HG02852 (cell line): ENCODE measurements at regions not wholly inside any gene's neighbourhood (a gene's known extent, or its start where the extent isn't known, plus 50 kb on each side); places are given as distances from the start of the nearest gene placed in this dataset.

Experiments used
- ATAC-seq: cut with Tn5 transposase; IDR thresholded peaks from one replicate; pipeline ENCODE4 v1.9.1; 2021; ENCODE audit warnings: mild to moderate bottlenecking, moderate library complexity; ENCODE audit not compliant: unreplicated experiment

- ATAC-seq = no peak
Measured at GRCh38 chr21:28828021-28828420, 164.7 kb downstream of the LTN1 start.

DNA sequence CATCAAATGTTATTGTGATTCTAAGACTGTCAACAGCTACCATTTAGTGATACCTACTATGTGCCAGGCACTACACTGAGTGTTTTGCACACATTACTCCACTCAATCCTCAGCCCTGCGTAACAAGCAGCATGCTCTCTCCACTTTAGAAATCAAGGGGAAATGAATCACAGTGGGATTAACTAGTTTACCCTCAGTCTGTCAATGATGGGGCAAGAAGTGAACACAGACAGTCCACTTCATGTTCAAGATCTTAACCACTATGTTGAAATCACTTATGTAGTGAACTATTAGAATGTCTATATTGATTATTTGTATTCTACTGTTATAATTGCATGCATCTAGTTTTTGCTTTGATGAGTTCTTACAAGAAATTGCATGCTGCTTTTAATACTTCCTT lies 165.3 kb downstream of the LTN1 start:
- ATAC-seq = no peak

DNA sequence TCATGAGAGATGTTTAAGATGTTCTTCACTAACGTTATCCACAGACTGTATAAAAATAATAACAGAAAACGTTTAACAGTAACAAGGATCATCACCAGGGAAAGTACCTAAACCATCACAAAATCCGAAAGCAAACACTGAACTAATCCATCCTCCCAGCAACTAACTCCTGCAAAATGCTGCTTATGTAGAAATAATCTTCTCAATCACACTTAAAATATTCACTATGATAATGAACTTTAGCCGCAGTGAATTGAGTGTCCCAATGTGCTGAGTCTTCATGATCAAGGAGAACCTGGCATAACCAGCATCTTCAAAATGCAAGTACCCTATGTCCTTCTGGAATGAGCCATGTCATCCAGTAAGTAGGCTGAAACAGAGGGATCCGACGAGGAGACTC lies 166.1 kb downstream of the LTN1 start:
- ATAC-seq = no peak

DNA sequence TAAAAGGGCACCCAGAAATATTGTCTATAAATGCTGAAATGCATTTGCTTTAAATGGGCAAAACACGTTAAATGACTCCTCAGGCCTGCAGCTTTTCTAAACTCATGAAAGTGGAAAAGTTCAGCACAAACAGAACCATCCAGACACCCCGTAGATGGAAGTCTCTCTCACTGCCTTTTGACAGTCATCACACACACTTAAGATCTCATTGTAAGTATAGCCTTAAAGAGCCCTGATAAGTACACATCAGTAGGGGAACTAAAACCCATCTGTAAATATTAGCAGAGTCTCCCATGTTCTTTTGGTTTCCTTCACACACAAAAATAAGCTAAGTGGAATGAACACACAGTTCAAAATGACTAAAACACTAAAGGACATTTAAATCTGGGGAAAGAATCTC lies 166.7 kb downstream of the LTN1 start:
- ATAC-seq = no peak

DNA sequence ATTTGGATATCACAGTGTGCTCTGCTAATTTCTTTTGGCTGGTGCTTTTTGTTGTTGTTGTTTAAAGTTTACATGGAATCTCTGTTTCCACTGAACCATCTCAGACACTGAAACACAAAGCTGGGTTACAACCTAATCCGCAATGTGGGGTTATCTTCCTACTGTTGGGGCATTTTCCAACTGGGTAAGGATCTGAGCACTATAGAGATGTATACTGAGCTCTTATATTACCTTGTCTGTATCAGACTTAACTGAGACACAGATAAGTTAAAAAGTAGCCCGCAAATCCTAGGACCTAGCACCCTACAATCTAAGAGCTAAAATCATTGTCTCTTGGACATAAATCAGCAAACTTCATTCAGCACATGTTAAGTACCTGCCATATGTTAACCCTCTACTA lies 169.2 kb downstream of the LTN1 start:
- no peak for ATAC-seq

- no peak for ATAC-seq
Measured at GRCh38 chr21:28822486-28823335, 170.0 kb downstream of the LTN1 start.

DNA sequence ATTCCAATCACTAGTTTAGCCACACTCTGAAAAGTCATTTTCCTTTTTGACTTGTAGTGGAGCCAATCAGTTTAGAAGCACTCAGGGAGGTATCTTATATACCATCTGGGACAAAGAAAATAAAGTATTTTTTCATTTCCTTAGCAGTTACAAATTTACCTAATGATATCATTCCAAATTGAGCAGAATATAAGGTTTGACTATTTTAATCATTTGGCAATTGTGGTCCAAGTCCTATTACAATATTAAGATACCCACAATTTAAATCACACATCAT lies 170.6 kb downstream of the LTN1 start:
- no peak for ATAC-seq

DNA sequence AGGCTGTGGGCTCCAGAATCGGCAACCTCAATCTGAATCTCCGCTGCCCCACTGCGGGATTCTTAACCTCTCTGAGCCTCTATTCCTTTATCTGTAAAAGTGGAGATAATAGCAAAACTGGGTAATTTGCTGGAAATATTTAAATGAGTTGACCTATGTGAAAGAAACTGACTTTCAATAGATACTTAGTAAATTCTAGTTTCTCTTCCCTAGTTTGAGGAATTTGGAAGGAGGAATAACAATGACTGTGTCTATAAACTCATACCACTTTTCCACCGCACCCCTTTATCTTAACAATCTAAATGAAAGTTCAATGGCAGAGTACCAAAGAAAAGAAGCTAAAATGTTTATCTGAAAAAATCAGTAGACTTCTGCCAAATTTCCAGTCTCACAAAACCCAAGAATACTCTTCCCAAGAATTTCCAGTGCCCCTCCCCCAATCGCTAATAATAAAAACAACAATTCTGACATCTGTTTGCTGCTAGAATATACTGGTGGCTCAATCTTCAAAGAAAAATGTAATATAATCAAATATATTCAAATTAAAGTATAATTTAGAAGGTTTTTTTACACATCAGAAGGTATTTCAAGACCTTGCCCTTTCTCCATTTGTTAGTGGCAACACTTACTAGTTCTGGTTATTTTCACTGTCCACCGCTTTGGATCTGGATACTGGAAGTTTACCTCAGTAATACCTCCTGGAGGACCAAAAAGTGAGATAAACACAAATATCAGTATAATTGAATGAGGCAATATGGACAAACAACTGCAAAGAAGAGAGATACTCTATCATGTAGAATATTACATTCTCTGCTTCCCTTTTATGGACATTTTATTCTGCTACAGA lies 171.2 kb downstream of the LTN1 start:
- ATAC-seq = no peak

DNA sequence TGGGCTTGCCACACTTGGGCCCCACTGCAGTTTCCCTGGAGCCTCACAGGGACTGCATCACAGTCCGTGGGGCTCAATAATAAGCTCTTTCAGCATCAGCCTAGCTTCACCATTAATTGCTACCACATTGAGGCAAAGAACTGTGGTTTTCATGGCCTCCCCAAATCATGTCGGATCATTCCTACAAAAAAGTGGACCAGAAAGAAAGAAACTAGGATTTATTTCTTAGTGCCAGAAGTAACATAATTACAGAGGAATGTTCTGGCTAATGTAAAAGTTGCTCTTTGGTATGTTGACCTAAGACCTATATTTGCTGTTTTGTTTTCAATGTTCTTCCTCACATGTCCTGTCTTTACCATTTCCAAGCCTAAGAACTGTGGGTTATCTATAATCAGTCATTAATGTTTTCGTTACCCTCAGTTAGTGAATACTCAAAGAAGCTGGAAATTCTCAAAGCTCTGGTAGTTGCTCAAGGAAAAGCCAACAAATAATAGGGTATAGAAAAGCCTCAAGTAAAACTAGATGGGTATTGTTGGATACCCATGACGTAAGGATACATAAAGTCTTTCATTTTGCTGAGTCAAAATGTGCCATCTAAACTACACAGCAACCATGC lies 173.9 kb downstream of the LTN1 start:
- no peak for ATAC-seq

GRCh38 chr21:28817871-28818270 lies 174.8 kb downstream of the LTN1 start:
- ATAC-seq = no peak

- no peak for ATAC-seq
Measured at GRCh38 chr21:28811860-28812259, 180.8 kb downstream of the LTN1 start.

GRCh38 chr21:28810826-28811524 lies 181.7 kb downstream of the LTN1 start:
- no peak for ATAC-seq

DNA sequence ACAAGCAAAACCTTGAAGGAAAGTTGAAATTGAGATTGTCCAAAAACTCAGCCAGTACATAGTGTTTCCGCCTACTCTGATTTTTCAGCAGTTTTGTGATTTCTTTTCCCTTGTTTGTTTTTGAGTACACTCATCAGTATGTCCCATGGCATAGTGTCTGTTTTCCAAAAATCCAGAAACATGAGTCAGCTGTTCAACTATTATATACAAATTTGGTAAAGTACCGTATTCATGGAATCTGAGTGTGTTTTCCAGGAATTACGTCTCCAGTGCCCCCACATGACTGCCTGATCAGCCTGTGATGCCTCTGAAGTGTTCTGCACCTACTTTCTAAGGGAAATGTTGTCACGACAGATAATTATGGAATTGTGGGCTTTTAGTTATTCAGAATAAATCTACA lies 186.8 kb downstream of the LTN1 start:
- ATAC-seq = no peak

DNA sequence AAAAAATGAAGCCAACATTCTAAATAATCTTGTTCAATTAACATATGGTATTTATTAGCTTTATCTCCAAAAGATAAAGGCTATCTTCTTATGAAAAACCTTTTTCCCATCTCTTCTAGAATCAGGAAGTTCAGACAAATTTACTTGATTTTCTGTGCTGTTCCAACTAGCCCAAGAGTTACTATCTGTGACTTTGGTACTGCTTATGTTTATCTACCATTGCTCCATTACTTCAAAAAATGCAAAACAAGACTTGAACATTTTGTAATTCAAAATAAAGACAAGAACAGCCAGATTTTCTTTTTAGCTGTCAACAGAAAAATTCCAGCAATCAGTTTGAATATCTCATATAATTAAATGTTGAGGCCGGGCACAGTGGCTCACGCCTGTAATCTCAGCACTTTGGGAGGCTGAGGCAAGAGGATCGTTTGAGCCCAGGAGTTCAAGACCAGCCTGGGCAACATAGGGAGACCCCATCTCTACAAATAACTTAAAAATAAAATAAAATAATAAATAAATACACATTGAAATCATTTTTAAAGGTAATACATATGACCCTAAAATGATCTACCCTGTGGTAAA lies 188.5 kb downstream of the LTN1 start:
- no peak for ATAC-seq

DNA sequence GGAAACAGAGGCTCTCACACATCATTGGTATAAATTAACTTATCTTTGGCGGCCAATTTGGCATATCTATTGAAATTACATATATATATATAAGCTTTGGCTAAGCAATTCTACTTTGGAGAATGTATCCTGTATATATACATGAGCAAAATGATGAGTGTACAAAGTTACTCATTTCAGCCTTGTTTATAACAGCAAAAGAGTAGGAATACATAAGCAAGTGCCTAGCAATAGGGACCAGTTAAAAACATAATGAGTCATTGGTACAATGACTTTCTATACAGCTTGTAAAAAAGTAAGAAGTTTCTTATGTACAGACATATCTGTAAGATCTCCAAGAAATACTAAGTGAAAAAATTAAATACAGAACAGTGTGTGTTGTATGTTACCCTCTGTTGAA lies 190.8 kb downstream of the LTN1 start:
- ATAC-seq = no peak

DNA sequence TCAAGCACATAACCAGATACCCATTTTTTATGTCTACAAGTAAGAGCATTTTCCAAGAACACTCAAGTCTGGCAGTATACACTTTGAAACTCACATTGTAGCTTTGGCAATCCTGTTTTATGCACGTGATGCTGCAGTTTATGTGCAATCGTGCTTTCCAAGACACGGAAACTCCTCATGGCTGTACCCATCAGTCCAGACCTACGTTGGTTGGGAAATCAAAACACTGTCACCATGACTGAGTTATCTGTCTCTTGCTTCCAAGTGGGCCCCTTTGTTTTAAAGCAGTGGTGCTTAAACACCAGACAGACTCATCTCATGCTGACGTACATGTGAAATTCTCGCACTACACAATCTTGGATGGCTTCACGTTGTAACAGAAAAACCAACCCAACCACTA lies 192.8 kb downstream of the LTN1 start:
- ATAC-seq = no peak

DNA sequence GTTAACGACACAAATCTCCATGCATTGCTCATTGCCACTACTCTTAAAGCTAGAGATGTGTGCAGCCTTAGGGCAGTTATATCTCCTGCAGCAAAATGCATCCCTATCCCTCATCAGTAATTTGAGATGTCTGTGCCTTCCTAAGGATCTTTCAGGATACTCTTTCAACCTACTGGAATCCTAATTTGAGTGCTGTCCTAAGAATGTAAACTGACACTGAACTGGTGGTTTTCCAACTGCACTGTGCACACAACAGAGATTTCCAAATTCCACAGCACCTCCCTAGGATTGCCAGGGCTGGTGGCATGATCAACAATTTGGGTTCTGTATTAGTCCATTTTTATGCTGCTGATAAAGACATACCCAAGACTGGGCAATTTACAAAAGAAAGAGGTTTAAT lies 193.9 kb downstream of the LTN1 start:
- no peak for ATAC-seq

GRCh38 chr21:28795251-28795650 lies 197.4 kb downstream of the LTN1 start:
- no peak for ATAC-seq

GRCh38 chr21:28794371-28794851 lies 198.3 kb downstream of the LTN1 start:
- no peak for ATAC-seq

GRCh38 chr21:28793043-28793442 lies 199.6 kb downstream of the LTN1 start:
- no peak for ATAC-seq
